SU-DHL-6 (cell line): ENCODE measurements at regions not wholly inside any gene's neighbourhood (a gene's known extent, or its start where the extent isn't known, plus 50 kb on each side); places are given as distances from the start of the nearest gene placed in this dataset.

Source experiments
- H2AFZ ChIP-seq: fragments of 200-600 bp; sonication (generic); 2 replicates; pipeline ENCODE4 v1.6.1; 2014; ENCODE audit warnings: low read depth, mild to moderate bottlenecking, moderate library complexity, mixed read lengths, antibody characterized with exemption, low read length; ENCODE audit not compliant: severe bottlenecking
- H3F3A ChIP-seq: fragments of 200-600 bp; shearing (Covaris generic); 2 replicates; pipeline ENCODE4 v1.6.0; 2016; ENCODE audit warnings: antibody characterized with exemption, mild to moderate bottlenecking; ENCODE audit not compliant: insufficient read depth
- H3K27ac ChIP-seq: fragments of 200-600 bp; sonication (generic); 2 replicates; pipeline ENCODE4 v1.5.1; 2016; ENCODE audit warnings: low read depth, mild to moderate bottlenecking, low read length, moderate library complexity, mixed read lengths
- H3K27me3 ChIP-seq: fragments of 200-600 bp; sonication (generic), shearing (Covaris generic); 2 replicates; pipeline ENCODE4 v1.6.0; 2014; ENCODE audit warnings: mild to moderate bottlenecking, low read length
- H3K36me3 ChIP-seq: fragments of 200-600 bp; sonication (generic); 2 replicates; pipeline ENCODE4 v1.6.1; 2014; ENCODE audit warnings: mild to moderate bottlenecking, low read length, mixed read lengths
- H3K4me2 ChIP-seq: fragments of 300-600, 200-600 bp; shearing (Covaris generic), sonication (generic); 2 replicates; pipeline ENCODE4 v1.6.0; 2014; ENCODE audit warnings: low read length, low read depth, mild to moderate bottlenecking; ENCODE audit not compliant: poor library complexity, severe bottlenecking
- H3K4me3 ChIP-seq: fragments of 200-600 bp; sonication (generic); 2 replicates; pipeline ENCODE4 v1.5.1; 2014; ENCODE audit warnings: antibody characterized with exemption, low read length, mild to moderate bottlenecking, mixed read lengths; ENCODE audit not compliant: insufficient read depth, poor library complexity, severe bottlenecking
- H3K79me2 ChIP-seq: fragments of 200-600 bp; sonication (generic); 2 replicates; pipeline ENCODE4 v1.6.1; 2014; ENCODE audit warnings: mild to moderate bottlenecking, low read length, moderate library complexity; ENCODE audit not compliant: insufficient read depth
- H3K9ac ChIP-seq: fragments of 200-600 bp; sonication (generic); 2 replicates; pipeline ENCODE4 v1.7.0; 2014; ENCODE audit warnings: mild to moderate bottlenecking, low read length
- H3K9me2 ChIP-seq: fragments of 200-600 bp; sonication (generic); replicated peaks from 2 replicates; pipeline ENCODE4 v1.6.1; 2014; ENCODE audit warnings: low read length; ENCODE audit not compliant: insufficient read depth
- H3K9me3 ChIP-seq: fragments of 200-600 bp; sonication (generic); 2 replicates; pipeline ENCODE4 v1.6.1; 2014; ENCODE audit warnings: low read length, mixed read lengths; ENCODE audit not compliant: insufficient read depth
- H4K20me1 ChIP-seq: fragments of 200-600 bp; sonication (generic); 2 replicates; pipeline ENCODE4 v1.6.1; 2014; ENCODE audit warnings: low read depth, mild to moderate bottlenecking, antibody characterized with exemption, low read length, moderate library complexity, mixed read lengths
- CTCF ChIP-seq: fragments of 200-600 bp; sonication (generic); IDR thresholded peaks from one replicate; pipeline ENCODE4 v1.5.1; 2017; ENCODE audit warnings: antibody characterized with exemption, mild to moderate bottlenecking, low read length, moderate library complexity; ENCODE audit not compliant: insufficient read depth, poor library complexity, severe bottlenecking
- EZH2phosphoT487 ChIP-seq: fragments of 200-600 bp; sonication (generic), shearing (Covaris generic); conservative IDR thresholded peaks from 2 replicates; pipeline ENCODE4 v1.6.1; 2018; ENCODE audit warnings: mild to moderate bottlenecking, antibody characterized with exemption, low read length, moderate library complexity, mixed read lengths

GRCh38 chr2:239569401-239570090 is 168.7 kb upstream of the HDAC4 start:
- Histone ChIP-seq H3K4me3 (no peak overlapping the region), H3K27ac (no peak overlapping the region), H3K9me3 (no peaks in the 10 kb centered on the region), H4K20me1 (no peaks in the 10 kb centered on the region), H3F3A (no peaks in the 10 kb centered on the region), H3K27me3 (no peaks in the 10 kb centered on the region), H3K79me2 (no peaks in the 10 kb centered on the region), H2AFZ (no peak overlapping the region), H3K9ac (no peak overlapping the region), H3K9me2 (no peaks in the 10 kb centered on the region), H3K4me2 (no peak overlapping the region), H3K36me3 (no peaks in the 10 kb centered on the region)
- TF ChIP-seq CTCF: no peak
- TF ChIP-seq EZH2phosphoT487: no peak

- no peaks in the 10 kb centered on the region for H3K9me3 ChIP-seq
- H3K9ac ChIP-seq: no peak overlapping the region
- no peaks in the 10 kb centered on the region for H3F3A ChIP-seq
- H3K36me3 ChIP-seq: no peaks in the 10 kb centered on the region
- no peak overlapping the region for H3K27ac ChIP-seq
- H3K4me2 ChIP-seq: no peak overlapping the region
- H3K4me3 ChIP-seq: no peak overlapping the region
- H3K27me3 ChIP-seq: no peaks in the 10 kb centered on the region
- no peaks in the 10 kb centered on the region for H3K79me2 ChIP-seq
- TF ChIP-seq EZH2phosphoT487: no peak
- no peaks in the 10 kb centered on the region for H3K9me2 ChIP-seq
- H2AFZ ChIP-seq: no peak overlapping the region
- H4K20me1 ChIP-seq: no peaks in the 10 kb centered on the region
These were observed 167.8 kb upstream of the HDAC4 start for GRCh38 chr2:239568601-239569000.

- H2AFZ ChIP-seq: no peak overlapping the region
- TF ChIP-seq EZH2phosphoT487 (no peak), CTCF (no peak)
- no peaks in the 10 kb centered on the region for H3K9me2 ChIP-seq
- no peaks in the 10 kb centered on the region for H3K79me2 ChIP-seq
- no peaks in the 10 kb centered on the region for H3K27me3 ChIP-seq
- no peaks in the 10 kb centered on the region for H3F3A ChIP-seq
- no peak overlapping the region for H3K9ac ChIP-seq
- no peaks in the 10 kb centered on the region for H4K20me1 ChIP-seq
- H3K9me3 ChIP-seq: no peaks in the 10 kb centered on the region
- H3K4me2 ChIP-seq: no peak overlapping the region
- H3K4me3 ChIP-seq: no peak overlapping the region
- H3K27ac ChIP-seq: no peak overlapping the region
- H3K36me3 ChIP-seq: no peaks in the 10 kb centered on the region
These were observed 167.0 kb upstream of the HDAC4 start for GRCh38 chr2:239567786-239568185.

- no peak for TF ChIP-seq CTCF
- no peak for TF ChIP-seq EZH2phosphoT487
- Histone ChIP-seq H3K4me2 (no peak overlapping the region), H3K79me2 (no peaks in the 10 kb centered on the region), H3K27me3 (no peaks in the 10 kb centered on the region), H3K9ac (no peak overlapping the region), H3K9me2 (no peaks in the 10 kb centered on the region), H3K4me3 (no peak overlapping the region), H2AFZ (no peak overlapping the region), H3F3A (no peaks in the 10 kb centered on the region), H4K20me1 (no peaks in the 10 kb centered on the region), H3K9me3 (no peaks in the 10 kb centered on the region), H3K27ac (no peak overlapping the region), H3K36me3 (no peaks in the 10 kb centered on the region)
These were observed 166.3 kb upstream of the HDAC4 start for GRCh38 chr2:239566995-239567568.
